Umbilical cord (tissue), 1 donor: ENCODE measurements at regions not wholly inside any gene's neighbourhood (a gene's known extent, or its start where the extent isn't known, plus 50 kb on each side); places are given as distances from the start of the nearest gene placed in this dataset.
"Not testable (repeated sequence)": the region's sequence is repeated elsewhere in the genome, so short reads cannot be mapped to it uniquely, and the experiment has no call there.

ENCODE experiments used
- DNase-seq: peaks from one replicate; pipeline ENCODE4 v3.0.0-alpha.2; 2015; ENCODE audit warnings: low spot score

DNA sequence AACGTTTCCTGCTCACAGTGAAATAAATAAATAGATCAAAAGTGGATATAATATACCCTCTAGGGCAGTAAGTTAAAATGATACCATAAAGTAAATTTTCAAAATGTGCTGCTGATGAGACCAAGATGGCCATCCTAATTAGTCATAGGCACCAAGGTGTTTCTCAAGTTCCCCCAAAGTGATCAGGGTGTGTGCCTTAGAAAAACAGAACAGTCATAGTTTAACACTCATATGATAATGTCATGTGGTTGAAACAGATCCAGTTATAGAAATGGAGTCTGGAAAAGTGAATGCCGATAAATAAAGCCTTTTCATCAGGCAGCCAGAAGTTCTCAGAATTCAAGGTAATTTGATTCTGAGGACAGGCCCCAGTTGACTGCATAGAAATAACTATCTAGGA, 161.5 kb upstream of the CDKN2B start:
- no peak for DNase-seq

DNA sequence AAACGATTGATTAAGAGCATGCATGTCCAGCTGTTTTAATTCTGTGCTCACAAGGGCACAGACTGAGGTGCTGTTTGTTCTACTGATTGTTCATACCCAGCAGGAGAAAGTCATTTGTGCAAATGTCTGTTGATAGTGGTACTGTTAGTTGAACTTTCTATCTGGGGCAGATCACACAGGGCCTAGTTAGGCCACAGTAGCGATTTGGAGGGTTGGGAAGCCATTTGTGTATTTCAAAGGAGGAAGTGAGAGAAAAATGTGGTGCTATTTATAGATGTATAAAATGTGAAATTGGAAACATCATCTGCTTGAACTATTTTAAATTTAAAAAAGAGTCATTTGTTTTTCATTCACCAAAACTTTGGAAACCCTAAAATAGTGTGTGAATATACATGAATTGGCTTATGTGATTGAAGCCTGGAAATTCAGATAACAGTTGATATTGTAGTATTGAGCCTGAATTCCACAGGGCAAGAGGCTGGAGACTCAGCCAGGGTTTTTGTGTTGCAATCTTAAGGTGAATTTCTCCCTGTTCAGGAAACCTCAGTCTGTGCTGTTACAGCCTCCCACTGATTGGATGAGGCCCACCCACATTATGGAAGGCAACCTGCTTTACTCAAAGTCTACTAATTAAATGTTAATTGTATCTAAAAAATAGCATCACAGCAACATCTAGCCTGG, 162.0 kb upstream of the CDKN2B start:
- no peak for DNase-seq

DNA sequence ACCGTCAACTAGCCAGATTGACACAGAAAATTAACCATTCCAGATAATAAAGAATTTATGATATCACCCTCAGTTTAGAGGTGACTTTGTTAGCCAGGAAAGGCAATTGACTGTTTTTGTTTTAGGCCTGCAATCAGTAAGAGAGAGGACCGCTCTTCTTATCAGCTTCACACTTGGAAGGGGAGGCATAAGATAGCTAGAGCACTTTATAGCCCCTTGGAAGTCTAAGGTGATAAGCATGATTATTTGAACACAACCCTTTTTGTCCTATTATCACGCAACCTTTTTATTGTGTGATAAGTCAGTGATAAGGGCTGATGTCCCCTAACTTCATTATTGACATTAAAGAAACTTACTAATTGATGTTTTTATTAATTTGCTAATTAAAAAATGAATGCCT, 162.6 kb upstream of the CDKN2B start:
- no peak for DNase-seq

DNA sequence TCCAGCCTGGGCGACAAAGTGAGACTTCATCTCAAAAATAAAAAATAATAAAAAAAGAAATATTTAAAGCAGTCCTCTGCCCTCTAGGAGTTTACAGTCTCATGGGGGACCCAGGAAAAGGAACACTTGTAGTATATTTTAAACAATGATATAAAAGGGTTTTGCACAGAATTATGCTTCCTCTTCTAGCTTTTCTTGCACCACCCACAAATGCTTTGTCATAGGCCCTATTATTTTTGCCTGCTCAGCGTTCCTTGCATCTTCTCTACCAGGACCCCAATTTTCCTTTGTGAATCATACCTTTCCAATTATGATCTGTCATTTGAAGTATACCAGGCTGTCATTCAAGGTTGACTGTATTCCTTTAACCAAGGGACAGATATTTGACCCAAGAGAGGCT, 164.8 kb upstream of the CDKN2B start:
- DNase-seq, result no peak

DNA sequence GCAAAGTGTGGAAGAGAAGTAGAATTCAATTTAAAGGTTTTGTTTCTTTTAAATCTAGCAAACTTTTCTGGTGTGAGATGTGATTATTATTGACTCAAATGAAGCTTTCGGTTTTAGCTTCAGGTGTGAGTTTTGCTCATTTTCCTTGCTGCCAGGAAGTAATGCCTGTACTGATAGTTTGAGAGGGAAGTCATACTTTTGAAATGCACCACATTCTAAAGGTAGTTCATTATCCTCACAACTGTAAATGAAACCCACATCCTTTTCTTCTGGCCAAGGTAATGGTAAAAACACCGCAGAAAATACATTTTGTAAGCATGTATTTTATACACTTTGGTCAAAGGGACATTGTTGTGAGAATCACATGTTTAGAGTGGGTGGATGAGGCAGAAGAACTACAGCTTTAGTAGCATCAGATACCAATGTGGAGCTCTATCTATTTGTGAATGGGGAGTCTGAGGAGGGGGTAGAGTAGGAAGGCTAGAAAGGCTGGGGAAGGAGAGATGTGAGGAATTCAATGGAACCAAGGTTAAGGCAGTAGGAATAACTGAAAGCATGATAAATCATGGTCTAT, 167.0 kb upstream of the CDKN2B start:
- DNase-seq, result no peak

DNA sequence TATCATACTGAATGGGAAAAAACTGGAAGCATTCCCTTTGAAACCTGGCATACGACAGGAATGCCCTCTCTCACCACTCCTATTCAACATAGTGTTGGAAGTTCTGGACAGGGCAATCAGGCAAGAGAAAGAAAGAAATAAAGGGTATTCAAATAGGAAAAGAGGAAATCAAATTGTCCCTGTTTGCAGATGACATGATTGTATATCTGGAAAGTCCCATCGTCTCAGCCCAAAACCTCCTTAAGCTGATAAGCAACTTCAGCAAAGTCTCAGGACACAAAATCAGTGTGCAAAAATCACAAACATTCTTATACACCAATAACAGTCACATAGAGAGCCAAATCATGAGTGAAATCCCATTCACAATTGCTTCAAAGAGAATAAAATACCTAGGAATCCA, 171.9 kb upstream of the CDKN2B start:
- not testable (repeated sequence) for DNase-seq

DNA sequence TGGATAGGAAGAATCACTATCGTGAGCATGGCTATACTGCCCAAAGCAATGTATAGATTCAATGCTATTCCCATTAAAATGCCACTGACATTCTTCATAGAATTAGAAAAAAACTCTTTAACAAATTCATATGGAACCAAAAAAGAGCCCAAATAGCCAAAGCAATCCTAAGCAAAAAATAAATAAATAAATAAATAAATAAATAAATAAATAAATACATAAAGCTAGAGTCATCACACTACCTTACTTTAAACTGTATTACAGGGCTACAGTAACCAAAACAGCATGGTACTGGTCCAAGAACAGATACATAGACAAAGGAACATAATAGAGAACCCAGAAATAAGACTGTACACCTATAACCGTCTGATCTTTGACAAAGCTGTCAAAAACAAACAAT, 180.4 kb upstream of the CDKN2B start:
- no peak for DNase-seq

DNA sequence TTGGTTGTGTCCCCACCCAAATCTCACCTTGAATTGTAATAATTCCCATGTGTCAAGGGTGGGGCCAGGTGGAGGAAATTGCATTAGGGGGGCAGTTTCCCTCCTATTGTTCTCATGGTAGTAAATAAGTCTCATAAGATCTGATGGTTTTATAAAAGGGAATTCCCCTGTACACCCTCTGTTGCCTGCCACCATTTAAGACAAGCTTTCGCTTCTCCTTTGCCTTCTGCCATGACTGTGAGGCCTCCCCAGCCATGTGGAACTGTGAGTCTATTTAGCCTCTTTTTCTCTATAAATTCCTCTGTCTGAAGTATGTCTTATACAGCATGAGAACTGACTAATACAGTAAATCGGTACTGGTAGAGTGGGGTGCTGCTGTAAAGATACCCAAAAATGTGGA, 187.9 kb upstream of the CDKN2B start:
- not testable (repeated sequence) for DNase-seq

DNA sequence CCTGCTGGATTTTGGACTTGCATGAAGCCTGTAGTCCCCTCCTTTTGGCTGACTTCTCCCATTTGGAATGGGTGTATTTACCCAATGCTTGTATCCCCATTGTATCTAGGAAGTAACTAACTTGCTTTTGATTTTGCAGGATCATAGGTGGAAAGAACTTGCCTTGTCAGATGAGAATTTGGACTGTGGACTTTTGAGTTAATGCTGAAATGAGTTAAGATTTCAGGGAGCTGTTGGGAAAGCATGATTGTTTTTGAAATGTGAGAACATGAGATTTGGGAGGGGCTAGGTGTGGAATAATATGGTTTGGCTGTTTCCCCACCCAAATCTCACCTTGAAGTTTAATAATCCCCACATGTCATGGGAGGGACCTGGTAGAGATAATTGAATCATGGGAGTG, 189.6 kb upstream of the CDKN2B start:
- DNase-seq, result no peak

DNA sequence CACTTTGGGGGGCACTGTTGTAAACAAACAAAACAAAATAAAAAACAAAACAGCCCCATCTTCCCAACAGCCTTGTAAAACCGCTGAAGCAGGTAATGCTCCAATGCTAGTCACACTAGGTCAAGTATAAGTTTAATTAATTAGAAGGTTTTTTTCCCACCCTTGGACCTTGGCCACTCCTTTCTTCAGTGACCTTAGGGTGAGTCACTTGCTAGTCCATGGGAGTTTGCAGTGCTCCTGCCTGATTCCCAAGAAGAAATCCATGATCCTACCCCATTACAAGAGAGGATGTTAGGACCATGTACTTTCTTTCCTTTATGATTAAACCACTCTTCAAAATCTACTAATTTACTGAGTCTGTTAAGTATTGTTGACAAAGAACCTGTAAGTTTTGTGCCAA, 192.2 kb upstream of the CDKN2B start:
- no peak for DNase-seq

DNA sequence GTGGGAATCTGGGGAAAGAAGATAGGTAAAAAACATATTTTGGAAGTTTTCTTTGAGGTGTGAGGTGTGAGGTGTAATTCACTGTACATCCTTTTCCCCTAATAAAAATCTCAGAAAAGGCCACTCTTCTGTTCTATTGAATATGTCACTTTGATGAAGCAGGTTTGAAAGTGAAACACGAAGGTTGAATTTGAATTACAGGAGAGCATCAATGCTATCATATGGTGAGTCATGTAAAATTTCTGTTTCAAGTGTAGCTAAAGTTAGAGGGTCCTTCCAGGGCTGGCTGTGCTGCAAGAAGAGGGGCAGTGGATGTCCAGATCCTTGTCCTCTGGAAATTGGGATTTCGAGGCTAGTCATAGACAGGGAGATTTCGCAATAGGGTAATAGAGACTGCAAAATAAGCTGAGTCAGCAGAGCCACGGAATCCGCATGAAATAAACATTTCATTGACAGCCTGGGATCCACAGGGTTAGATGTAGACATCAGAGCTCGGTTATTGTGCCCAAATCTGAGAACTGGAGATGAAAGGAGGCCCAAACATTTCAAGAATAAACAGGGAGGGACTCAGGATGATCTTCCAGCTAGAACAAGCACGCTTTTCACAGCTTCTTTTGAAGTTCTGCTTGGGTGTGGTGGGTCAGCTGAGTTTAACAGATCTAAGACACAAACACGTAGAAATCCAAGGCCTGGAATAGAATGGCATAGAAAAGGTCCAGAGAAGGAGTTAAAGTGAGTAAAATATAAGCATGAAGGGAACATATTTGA, 194.4 kb upstream of the CDKN2B start:
- peak; percentile 19 for DNase-seq

DNA sequence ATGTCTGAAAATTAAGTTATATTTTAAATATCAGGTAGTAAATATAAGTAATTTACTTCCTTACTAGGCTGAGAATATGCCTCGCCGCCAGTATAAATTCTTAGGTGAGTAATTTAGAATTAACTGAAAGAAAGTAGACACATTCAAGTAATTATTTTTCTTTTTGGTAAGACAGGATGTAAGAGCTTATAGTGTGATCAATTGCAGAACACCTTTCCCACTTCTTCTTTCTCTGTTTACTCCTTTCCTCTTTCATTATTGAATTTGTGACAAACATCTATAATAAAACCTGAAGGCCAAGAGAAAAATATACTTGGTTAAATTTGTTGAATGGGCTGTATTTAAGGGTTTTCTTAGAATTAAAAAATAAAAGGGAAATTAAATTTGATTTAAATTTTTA, 195.1 kb upstream of the CDKN2B start:
- DNase-seq, result no peak

DNA sequence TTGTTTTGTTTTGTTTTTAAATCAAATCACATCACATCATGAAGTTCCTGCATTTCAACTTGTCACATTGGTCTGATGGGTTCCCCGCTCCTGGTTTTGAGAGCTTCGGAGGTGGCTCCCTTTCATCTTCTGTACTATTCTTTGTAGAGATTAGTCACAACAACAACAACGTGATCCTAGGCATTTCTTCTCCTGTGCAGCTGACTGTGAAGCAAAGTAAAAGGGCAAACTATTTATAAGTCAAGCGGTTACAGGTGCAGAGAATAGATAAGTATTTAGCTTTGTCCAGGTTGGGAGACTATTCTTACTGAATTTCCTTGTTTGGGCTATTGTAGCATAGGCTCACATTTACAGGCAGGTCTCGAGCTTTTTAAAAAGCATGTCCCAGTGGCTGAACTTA, 197.7 kb upstream of the CDKN2B start:
- DNase-seq, result no peak

DNA sequence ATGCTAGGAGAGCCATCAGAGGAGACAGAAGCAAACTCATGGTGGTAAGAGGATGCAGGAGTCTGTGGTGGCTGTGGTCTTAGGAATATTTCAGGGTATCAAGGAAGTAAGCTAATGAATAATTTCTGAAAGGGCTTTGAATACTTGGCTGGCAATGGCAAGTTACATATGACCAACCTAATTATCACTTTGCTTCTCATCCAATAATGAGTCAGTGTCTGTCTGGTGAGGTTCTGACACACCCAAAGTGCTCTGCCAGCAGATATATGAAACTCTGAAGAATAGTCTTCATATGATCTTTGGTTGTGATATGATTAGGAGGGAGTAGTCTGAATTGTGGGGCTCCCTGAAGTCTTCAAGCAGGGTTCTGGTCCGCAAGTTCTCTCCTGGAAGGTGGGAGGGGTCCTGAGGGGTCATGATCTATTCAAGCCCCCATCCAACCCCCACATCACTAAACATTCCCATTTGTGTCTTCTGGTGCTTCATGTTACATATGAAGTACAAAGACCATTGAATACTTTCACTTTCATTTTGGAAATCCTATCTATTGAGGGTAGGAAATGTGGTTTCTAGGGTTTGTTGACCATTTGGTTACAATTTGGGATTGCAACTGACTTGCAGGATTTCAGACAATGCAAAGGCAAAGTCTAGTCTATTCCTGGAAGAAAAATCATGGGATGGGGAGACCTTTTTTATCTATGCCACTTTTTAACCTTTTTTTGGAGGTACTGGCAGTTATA, 199.9 kb upstream of the CDKN2B start:
- no peak for DNase-seq

DNA sequence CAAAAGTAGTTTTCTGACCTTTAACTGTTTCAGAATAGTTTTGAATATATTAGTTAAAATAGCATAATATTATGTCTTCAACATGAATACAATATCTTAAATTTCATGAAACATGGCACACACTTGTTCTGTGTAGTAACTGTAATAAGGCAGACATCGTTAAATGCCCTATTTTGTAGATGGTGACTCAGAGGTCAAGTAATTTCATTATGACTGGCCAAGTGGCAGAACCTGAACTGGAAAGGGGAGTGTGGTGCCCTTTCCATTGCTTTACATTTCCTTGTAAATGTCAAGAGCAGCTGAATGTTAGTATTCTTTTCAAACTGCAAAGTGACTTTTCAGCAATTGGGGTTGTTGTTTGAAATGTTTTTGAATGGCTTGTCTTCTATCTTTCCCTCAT, 201.2 kb upstream of the CDKN2B start:
- no peak for DNase-seq

DNA sequence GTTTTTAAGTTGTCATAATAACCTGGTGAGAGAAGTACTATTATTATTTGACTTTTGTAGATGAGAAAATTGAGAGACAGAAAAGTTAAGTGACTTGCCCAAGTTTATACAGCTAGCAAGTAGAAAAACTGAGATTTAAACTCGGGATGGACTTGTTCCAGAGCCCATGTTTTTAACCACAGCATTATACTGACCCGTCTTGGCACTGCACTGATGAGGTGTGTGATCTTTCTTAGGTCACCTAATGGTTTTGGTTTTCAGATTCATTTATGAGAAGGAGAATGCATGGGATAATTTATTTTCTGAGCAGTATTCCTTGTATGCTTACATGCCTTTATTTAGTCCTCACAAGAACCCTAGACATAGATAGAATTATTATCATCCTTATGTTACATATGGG, 201.8 kb upstream of the CDKN2B start:
- no peak for DNase-seq

DNA sequence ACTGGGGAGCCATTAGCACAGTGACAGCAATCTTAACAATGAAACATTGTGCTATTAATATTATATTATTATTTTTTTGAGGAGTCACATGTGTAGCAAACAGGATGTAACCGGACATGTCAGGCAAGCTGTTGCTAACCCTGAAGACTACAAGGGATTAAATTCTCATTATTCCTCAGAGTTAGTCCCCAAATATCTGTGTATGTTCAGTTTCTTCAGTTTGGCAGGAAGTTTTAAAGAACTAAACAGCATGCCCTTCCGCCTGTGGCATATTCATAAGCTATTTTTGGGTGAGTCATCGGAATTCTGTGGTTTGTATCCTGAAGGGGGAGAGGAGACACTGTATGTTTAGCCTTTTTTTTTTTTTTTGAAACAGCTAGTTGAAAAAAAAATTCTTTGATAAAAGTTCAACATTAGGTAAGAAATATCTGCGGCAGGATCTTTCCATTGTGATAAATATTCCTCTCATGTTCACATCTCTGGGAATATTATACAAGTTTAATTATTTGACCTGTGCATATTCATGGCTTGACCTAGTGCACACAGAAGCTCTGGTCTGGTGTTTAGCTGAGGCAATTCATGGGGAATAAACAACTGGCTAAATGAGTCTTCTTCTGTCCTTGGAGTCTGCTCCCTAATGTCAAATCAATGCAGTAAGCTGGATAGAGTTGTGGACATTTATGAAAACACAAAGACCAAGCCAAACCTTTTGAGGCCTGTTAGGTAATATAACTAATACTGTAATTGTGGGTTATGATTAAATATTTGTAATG, 202.7 kb upstream of the CDKN2B start:
- DNase-seq, result peak; percentile 83

DNA sequence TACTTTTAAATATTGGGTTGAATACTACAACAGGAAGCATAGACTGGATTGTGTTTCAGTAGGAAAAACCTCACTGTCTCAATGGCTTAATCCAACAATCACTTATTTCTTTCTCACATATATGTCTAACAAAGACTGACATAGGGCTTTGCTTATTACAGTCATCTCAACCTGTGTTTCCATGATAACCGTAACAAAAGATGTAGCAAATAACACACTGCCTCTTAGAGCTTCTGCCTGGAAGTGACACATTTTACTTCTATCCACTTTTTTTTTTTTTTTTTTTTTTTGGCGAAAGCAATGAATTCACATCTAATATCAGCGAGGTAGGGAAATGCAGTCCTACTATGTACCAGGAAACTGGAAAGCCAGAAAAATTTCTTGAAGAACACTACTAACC, 204.9 kb upstream of the CDKN2B start:
- DNase-seq, result no peak

DNA sequence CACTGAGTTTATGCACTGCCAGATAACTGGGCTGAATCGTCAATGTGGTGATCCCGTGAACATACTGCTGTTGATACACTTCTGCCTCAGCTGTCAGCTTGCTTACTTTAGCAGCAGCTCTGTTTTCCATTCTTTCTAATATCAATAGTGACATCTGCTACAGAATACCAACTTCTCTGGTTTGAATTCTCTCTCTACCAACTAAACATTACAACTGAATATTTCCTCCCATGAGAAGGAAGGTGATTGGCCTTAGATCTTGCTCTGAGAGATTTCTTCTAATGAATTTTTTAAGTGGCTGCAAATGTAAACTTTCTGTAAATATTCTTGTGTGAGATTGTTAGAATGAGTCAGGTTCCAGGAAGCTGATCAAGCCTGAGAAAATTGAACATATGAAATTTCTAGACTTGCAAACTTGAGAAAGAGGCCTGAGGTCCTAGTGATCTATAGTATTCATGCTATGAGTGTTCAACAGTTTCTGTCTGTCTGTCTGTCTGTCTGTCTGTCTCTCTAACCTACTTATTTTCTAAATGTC, 205.5 kb upstream of the CDKN2B start:
- no peak for DNase-seq

DNA sequence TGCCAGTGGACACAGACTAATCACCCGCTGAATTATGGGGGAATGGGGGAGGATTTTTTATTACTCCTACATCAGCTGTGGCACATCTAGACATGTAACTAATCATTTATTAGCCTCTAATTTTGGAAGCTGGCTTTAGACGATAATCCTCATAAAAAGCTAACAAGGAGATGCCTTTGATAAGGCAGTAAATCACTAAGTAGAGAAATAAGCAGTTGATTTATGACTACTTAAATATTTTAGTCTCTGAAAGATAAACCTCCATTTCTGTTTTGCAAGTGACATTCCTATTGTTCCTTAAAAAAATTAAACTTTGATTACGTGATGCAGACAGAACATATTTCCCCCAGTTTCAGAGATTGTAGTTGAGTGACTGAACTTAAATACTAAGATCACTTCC, 206.4 kb upstream of the CDKN2B start:
- no peak for DNase-seq

DNA sequence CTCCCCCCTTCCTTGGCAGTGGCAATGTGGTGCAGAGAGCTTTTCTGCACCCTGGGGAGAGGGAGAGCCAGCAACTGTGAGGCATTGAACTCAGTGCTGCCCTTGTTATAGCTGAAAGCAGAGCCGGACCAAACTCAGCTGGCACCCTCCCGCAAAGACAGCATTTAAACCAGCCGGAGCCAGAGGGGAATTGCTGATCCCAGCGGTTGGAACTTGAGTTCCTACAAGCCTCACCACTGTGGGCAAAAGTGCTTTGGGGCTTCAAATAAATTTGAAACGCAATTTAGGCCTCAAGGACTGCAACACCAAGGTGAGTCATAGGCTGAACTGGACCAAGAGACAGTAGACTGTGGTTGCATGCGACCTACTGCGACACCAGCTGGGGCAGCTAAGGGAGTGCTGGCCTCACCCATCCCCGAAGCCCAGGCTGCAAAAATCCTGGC, 207.6 kb upstream of the CDKN2B start:
- DNase-seq, result no peak
